ENCODE measurements at regions not wholly inside any gene's neighbourhood (a gene's known extent, or its start where the extent isn't known, plus 50 kb on each side); places are given as distances from the start of the nearest gene placed in this dataset.

GRCh38 chr6:102961902-102962301 lies 1568.4 kb downstream of the GRIK2 start:
- TF ChIP-seq POLR2A (IDR thresholded peaks at IDR 0.05) (no peak), CTCF (IDR thresholded peaks at IDR 0.05) (no peak)
- no peaks in the 10 kb centered on the region for H3K9me3 ChIP-seq (replicated peaks in 1 of 3)
- no peak overlapping the region for H3K4me3 ChIP-seq
- H3K27me3 ChIP-seq: no peaks in the 10 kb centered on the region
- H3K4me1 ChIP-seq (replicated peaks in 1 of 2): no peaks in the 10 kb centered on the region
- no peak for DNase-seq
- H3K27ac ChIP-seq: no peak overlapping the region
- intact Hi-C loops (cut with DNase I): no loop called here
- no peaks in the 10 kb centered on the region for H3K36me3 ChIP-seq (replicated peaks in 1 of 2)

GRCh38 chr6:102950967-102951366 lies 1557.5 kb downstream of the GRIK2 start:
- WGBS, 4 donors: 47 to 56% (median 52%) methylated on average over 3 of the region's 3 CpGs
- no peaks in the 10 kb centered on the region for H3K9me3 ChIP-seq (replicated peaks in 1 of 3)
- no peak for DNase-seq
- TF ChIP-seq POLR2A (IDR thresholded peaks at IDR 0.05) (no peak), CTCF (IDR thresholded peaks at IDR 0.05) (no peak)
- H3K4me3 ChIP-seq: no peak overlapping the region
- intact Hi-C loops (cut with DNase I): no loop called here
- no peaks in the 10 kb centered on the region for H3K4me1 ChIP-seq (replicated peaks in 1 of 2)
- H3K36me3 ChIP-seq (replicated peaks in 1 of 2): no peaks in the 10 kb centered on the region
- H3K27me3 ChIP-seq: no peaks in the 10 kb centered on the region
- no peak overlapping the region for H3K27ac ChIP-seq

- WGBS, 4 donors: 31 to 43% (median 37%) methylated on average over 1 of the region's 1 CpG
- Histone ChIP-seq H3K4me1 (replicated peaks in 1 of 2) (no peaks in the 10 kb centered on the region), H3K27ac (no peak overlapping the region), H3K36me3 (replicated peaks in 1 of 2) (no peaks in the 10 kb centered on the region), H3K27me3 (no peaks in the 10 kb centered on the region), H3K9me3 (replicated peaks in 1 of 3) (no peaks in the 10 kb centered on the region), H3K4me3 (no peak overlapping the region)
- intact Hi-C loops (cut with DNase I): no loop called here
- no peak for DNase-seq
- no peak for TF ChIP-seq CTCF (IDR thresholded peaks at IDR 0.05)
- TF ChIP-seq POLR2A (IDR thresholded peaks at IDR 0.05): no peak
Measured at GRCh38 chr6:102944475-102944874, 1551.0 kb downstream of the GRIK2 start.

- no peak overlapping the region for H3K27ac ChIP-seq
- H3K9me3 ChIP-seq (replicated peaks in 1 of 3): no peaks in the 10 kb centered on the region
- no peaks in the 10 kb centered on the region for H3K27me3 ChIP-seq
- H3K4me3 ChIP-seq: no peak overlapping the region
- no peak for DNase-seq
- no peaks in the 10 kb centered on the region for H3K36me3 ChIP-seq (replicated peaks in 1 of 2)
- intact Hi-C loops (cut with DNase I): no loop called here
- no peaks in the 10 kb centered on the region for H3K4me1 ChIP-seq (replicated peaks in 1 of 2)
- TF ChIP-seq POLR2A (IDR thresholded peaks at IDR 0.05): no peak
- TF ChIP-seq CTCF (IDR thresholded peaks at IDR 0.05): no peak
Measured at GRCh38 chr6:102942206-102942605, 1548.7 kb downstream of the GRIK2 start.
